C4-2B (cell line): ENCODE measurements at regions not wholly inside any gene's neighbourhood (a gene's known extent, or its start where the extent isn't known, plus 50 kb on each side); places are given as distances from the start of the nearest gene placed in this dataset.
"Not testable (repeated sequence)": the region's sequence is repeated elsewhere in the genome, so short reads cannot be mapped to it uniquely, and the experiment has no call there.

Experiments
- H3K27ac ChIP-seq: fragments of 450-650 bp; 2 replicates; pipeline ENCODE4 v1.5.1; 2017
- ZFX ChIP-seq: fragments of 450-650 bp; IDR thresholded peaks from 2 replicates; pipeline ENCODE4 v1.6.1; 2017
- TF ChIP-seq, protein P1 (sequence below): fragments of 450-650 bp; conservative IDR thresholded peaks from 2 replicates; pipeline ENCODE4 v1.5.1; 2017; ENCODE audit warnings: mild to moderate bottlenecking

DNA sequence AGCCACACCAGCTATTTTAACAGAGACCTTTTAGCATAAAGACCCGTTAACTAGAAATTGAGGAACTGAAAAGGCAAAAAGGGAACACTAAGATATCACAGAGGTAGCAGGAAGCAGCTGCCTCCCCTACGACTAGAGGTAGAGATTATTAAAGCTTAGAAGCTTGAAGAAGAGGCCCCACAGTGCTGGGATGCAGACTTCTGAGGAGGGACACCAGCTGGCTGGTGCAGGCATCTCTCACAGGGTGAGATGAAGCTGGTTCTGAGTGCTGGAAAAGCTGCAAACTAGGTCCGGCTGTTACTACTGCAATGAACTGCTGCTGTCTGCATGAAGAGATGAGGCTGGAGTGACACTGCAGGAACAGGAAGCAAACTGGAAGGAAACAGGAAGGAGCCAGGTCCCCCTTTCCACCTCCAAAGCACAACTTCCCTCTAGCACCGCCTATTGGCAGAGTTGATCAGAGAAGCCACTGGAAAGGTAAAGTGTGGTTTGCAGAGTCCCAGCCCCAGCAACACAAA lies 61.2 kb upstream of the MRPS9 start:
- no peak overlapping the region for H3K27ac ChIP-seq
- TF ChIP-seq, protein P1, sequence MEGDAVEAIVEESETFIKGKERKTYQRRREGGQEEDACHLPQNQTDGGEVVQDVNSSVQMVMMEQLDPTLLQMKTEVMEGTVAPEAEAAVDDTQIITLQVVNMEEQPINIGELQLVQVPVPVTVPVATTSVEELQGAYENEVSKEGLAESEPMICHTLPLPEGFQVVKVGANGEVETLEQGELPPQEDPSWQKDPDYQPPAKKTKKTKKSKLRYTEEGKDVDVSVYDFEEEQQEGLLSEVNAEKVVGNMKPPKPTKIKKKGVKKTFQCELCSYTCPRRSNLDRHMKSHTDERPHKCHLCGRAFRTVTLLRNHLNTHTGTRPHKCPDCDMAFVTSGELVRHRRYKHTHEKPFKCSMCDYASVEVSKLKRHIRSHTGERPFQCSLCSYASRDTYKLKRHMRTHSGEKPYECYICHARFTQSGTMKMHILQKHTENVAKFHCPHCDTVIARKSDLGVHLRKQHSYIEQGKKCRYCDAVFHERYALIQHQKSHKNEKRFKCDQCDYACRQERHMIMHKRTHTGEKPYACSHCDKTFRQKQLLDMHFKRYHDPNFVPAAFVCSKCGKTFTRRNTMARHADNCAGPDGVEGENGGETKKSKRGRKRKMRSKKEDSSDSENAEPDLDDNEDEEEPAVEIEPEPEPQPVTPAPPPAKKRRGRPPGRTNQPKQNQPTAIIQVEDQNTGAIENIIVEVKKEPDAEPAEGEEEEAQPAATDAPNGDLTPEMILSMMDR, result peak; percentile 61
- no peak for TF ChIP-seq ZFX

DNA sequence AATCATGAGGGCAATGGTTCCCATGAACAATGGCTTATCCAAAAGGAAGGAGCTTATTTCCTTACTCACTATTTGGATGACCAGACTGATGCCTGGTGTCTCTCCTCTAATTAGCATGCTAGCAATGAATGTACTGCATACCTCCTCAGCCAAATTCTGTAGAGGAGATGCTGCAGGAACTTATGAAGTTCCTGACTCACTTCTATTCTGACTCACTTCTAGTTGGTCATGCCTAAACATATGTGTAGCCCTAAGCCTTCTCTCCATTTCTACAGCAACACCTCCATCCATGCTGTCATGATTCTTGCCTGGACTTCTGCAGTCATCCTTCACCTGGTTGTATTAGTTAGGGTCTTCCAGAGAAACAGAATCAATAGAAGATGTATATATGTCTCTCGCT lies 59.9 kb upstream of the MRPS9 start:
- no peak overlapping the region for H3K27ac ChIP-seq

DNA sequence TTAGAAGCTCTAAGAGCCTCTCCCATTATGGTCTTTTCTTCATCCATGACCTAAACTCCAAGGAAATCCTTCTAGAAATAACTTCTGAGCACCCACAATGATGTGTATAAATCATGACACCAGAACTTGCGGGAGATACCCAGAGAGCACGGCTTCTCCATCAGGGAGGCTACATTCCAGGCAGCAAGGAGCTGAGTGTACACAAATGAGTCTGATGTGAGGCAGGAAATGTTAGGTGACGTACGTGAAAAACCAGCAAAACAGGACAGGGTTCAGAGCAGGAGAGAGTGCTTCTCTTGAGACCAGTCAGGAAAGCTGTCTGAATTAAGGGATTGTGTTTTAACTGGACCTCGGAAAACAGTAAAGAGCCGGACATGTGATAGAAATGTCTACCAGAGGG lies 58.1 kb upstream of the MRPS9 start:
- H3K27ac ChIP-seq, result not testable (repeated sequence)

More for the DNA sequence above, 59.9 kb upstream of the MRPS9 start:
- TF ChIP-seq, protein P1, result no peak
- no peak for TF ChIP-seq ZFX

DNA sequence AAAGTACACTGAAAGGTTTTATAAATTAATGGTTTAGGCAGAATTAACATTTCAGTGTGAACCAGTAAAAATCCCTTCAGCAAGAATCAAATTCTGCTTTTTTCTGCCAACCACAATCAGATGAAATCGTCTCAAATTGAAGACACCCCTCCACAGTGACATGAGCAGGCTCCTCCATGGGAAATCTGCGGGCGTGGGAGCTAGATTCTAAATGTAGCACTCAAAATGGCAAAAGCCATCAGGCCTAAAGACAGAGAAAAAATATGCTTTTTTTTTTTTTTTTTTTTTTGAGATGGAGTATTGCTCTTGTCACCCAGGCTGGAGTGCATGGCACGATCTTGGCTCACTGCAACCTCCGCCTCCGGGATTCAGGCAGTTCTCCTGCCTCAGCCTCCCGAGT lies 55.8 kb upstream of the MRPS9 start:
- no peak for TF ChIP-seq ZFX
- TF ChIP-seq, protein P1, result no peak

More for the DNA sequence above, 55.8 kb upstream of the MRPS9 start:
- no peak overlapping the region for H3K27ac ChIP-seq
